PC-3 (cell line): ENCODE measurements at regions not wholly inside any gene's neighbourhood (a gene's known extent, or its start where the extent isn't known, plus 50 kb on each side); places are given as distances from the start of the nearest gene placed in this dataset.
A peak's percentile ranks its signal among the peaks of the same experiment; 100 is the strongest.
"Not testable (repeated sequence)": the region's sequence is repeated elsewhere in the genome, so short reads cannot be mapped to it uniquely, and the experiment has no call there.

Source experiments
- ATAC-seq: fragments of 200-7000 bp; cut with Tn5 transposase; 2 replicates; pipeline ENCODE4 v1.9.1; 2020; ENCODE audit warnings: mild to moderate bottlenecking, moderate library complexity
- BruUV-seq: library from RNA; stranded (reverse); fragments of 400-500 nt; replicated peaks from 2 replicates; lab custom pipeline; 2021; lab: Mats Ljungman, UMichigan
- CTCF ChIA-PET: fragments of 300-600 bp; sonication (Branson Sonifier 250); formaldehyde crosslinking; loops from one replicate; lab custom pipeline; 2022; ENCODE audit warnings: antibody characterized with exemption; lab: Charles Lee
- POLR2A ChIA-PET: fragments of 300-600 bp; sonication (Branson Sonifier 250); formaldehyde crosslinking; loops from one replicate; lab custom pipeline; 2022; ENCODE audit warnings: antibody characterized with exemption; ENCODE audit not compliant: unreplicated experiment; lab: Charles Lee
- DNase-seq: peaks from one replicate; pipeline ENCODE4 v3.0.0-alpha.2; 2015
- H2AFZ ChIP-seq: fragments of 300-600 bp; sonication (generic); 2 replicates; pipeline ENCODE4 v1.6.0; 2016; ENCODE audit warnings: antibody characterized with exemption, low read length
- H3F3A ChIP-seq: fragments of 300-600 bp; sonication (generic); one replicate; pipeline ENCODE4 v1.6.0; 2017; ENCODE audit warnings: antibody characterized with exemption, low read length, control low read depth, mild to moderate bottlenecking; ENCODE audit not compliant: unreplicated experiment
- H3K27ac ChIP-seq: fragments of 300-600 bp; sonication (generic); 2 replicates; pipeline ENCODE4 v1.5.1; 2016; ENCODE audit warnings: mild to moderate bottlenecking, low read length
- H3K27me3 ChIP-seq: fragments of 300-600 bp; sonication (generic); 2 replicates; pipeline ENCODE4 v1.6.1; 2016; ENCODE audit warnings: low read length, mixed read lengths
- H3K36me3 ChIP-seq: fragments of 300-600 bp; sonication (generic); 2 replicates; pipeline ENCODE4 v1.6.1; 2016; ENCODE audit warnings: low read depth, mixed run types, low read length, mixed read lengths
- H3K4me1 ChIP-seq: fragments of 300-600 bp; sonication (generic); 2 replicates; pipeline ENCODE4 v1.5.1; 2016; ENCODE audit warnings: low read length; ENCODE audit not compliant: insufficient read depth
- H3K4me2 ChIP-seq: fragments of 300-600 bp; sonication (generic); 2 replicates; pipeline ENCODE4 v1.6.0; 2016; ENCODE audit warnings: low read length
- H3K4me3 ChIP-seq: fragments of 300-600 bp; sonication (generic); 2 replicates; pipeline ENCODE4 v1.5.1; 2016; ENCODE audit warnings: mild to moderate bottlenecking, low read length, mixed read lengths
- H3K79me2 ChIP-seq: fragments of 300-600 bp; sonication (generic); 2 replicates; pipeline ENCODE4 v1.6.1; 2017; ENCODE audit warnings: low read length, mixed read lengths
- H3K9ac ChIP-seq: fragments of 300-600 bp; sonication (generic); 2 replicates; pipeline ENCODE4 v1.6.0; 2016; ENCODE audit warnings: mild to moderate bottlenecking, low read length
- H3K9me2 ChIP-seq: fragments of 300-600 bp; sonication (generic); replicated peaks from 2 replicates; pipeline ENCODE4 v1.6.1; 2016; ENCODE audit warnings: mixed run types, low read length, mixed read lengths
- H3K9me3 ChIP-seq: fragments of 300-600 bp; sonication (generic); 2 replicates; pipeline ENCODE4 v1.6.1; 2016; ENCODE audit warnings: low read length, mixed read lengths
- H4K20me1 ChIP-seq: fragments of 300-600 bp; sonication (generic); 2 replicates; pipeline ENCODE4 v1.6.1; 2016; ENCODE audit warnings: low read length, mixed read lengths
- CTCF ChIP-seq: fragments of 300-600 bp; sonication (generic); conservative IDR thresholded peaks from 2 replicates; pipeline ENCODE4 v1.5.1; 2017; ENCODE audit warnings: antibody characterized with exemption, low read depth, mild to moderate bottlenecking, low read length
- EZH2 ChIP-seq: fragments of 300-600 bp; sonication (generic); IDR thresholded peaks from one replicate; pipeline ENCODE4 v1.6.1; 2017; ENCODE audit warnings: antibody characterized with exemption, mild to moderate bottlenecking, low read length; ENCODE audit not compliant: unreplicated experiment
- EZH2phosphoT487 ChIP-seq: fragments of 300-600 bp; sonication (generic); IDR thresholded peaks from 2 replicates; pipeline ENCODE4 v1.6.1; 2018; ENCODE audit warnings: mild to moderate bottlenecking, antibody characterized with exemption, low read length, borderline replicate concordance
- intact Hi-C: fragments of 100-400 bp; cut with micrococcal nuclease; formaldehyde crosslinking; loops from 2 replicates; pipeline ENCODE4 v1.9.0; 2023

GRCh38 chr2:142380372-142380771 is 249.6 kb upstream of the LRP1B start:
- Histone ChIP-seq H3K9me2 (no peaks in the 10 kb centered on the region), H3K9me3 (no peaks in the 10 kb centered on the region), H3K27ac (no peak overlapping the region), H3F3A (no peaks in the 10 kb centered on the region), H3K79me2 (no peaks in the 10 kb centered on the region), H3K4me1 (no peaks in the 10 kb centered on the region), H3K9ac (no peak overlapping the region), H2AFZ (no peak overlapping the region), H3K27me3 (no peaks in the 10 kb centered on the region), H3K4me2 (no peak overlapping the region), H3K36me3 (no peaks in the 10 kb centered on the region), H3K4me3 (no peak overlapping the region), H4K20me1 (no peaks in the 10 kb centered on the region)
- CTCF ChIA-PET, result no interaction called here
- DNase-seq (no peak), ATAC-seq (no peak)
- intact Hi-C loops, result no loop called here
- TF ChIP-seq EZH2phosphoT487 (no peak), EZH2 (no peak), CTCF (no peak)
- no TSS peak for BruUV-seq
- POLR2A ChIA-PET, result no interaction called here

- H3K4me2 ChIP-seq, intact Hi-C loops, H3K27ac ChIP-seq, DNase-seq, ATAC-seq, H3K79me2 ChIP-seq, H3F3A ChIP-seq, H4K20me1 ChIP-seq, H3K9me2 ChIP-seq, H3K9me3 ChIP-seq, H3K4me3 ChIP-seq, H3K4me1 ChIP-seq, H3K36me3 ChIP-seq, H3K9ac ChIP-seq, H2AFZ ChIP-seq, BruUV-seq, H3K27me3 ChIP-seq, CTCF ChIA-PET: not testable (repeated sequence)
- POLR2A ChIA-PET, result interaction anchor here (0.6 kb wide), 1 partner anchor 46 kb away, joined by 9 read pairs; no protein-coding TSS in a partner anchor
Observed at GRCh38 chr2:142362069-142362468, 231.3 kb upstream of the LRP1B start.

- Histone ChIP-seq H4K20me1 (no peaks in the 10 kb centered on the region), H3K9ac (no peak overlapping the region), H3K36me3 (no peaks in the 10 kb centered on the region), H3K9me3 (no peaks in the 10 kb centered on the region), H3K9me2 (no peaks in the 10 kb centered on the region), H2AFZ (no peak overlapping the region), H3F3A (no peaks in the 10 kb centered on the region), H3K27ac (no peak overlapping the region), H3K4me3 (no peak overlapping the region), H3K79me2 (no peaks in the 10 kb centered on the region), H3K4me1 (no peaks in the 10 kb centered on the region), H3K4me2 (no peak overlapping the region), H3K27me3 (no peaks in the 10 kb centered on the region)
- POLR2A ChIA-PET, result no interaction called here
- DNase-seq (peak; percentile 14), ATAC-seq (peak; percentile 27; the same call in 1 of the 2 replicates)
- BruUV-seq, result no TSS peak
- intact Hi-C loops, result no loop called here
- CTCF ChIA-PET, result no interaction called here
- TF ChIP-seq EZH2phosphoT487 (no peak), EZH2 (no peak), CTCF (no peak)
Observed at GRCh38 chr2:142347751-142348150, 216.9 kb upstream of the LRP1B start.
